Hepatocyte (in vitro differentiated cells): ENCODE measurements at regions not wholly inside any gene's neighbourhood (a gene's known extent, or its start where the extent isn't known, plus 50 kb on each side); places are given as distances from the start of the nearest gene placed in this dataset.

ENCODE experiments used
- DNase-seq: peaks from one replicate; pipeline ENCODE4 v3.0.0-alpha.2; 2016; ENCODE audit warnings: low spot score
- H2AFZ ChIP-seq: fragments of 200-600 bp; sonication (generic); 2 replicates; pipeline ENCODE4 v1.6.0; 2016; ENCODE audit warnings: antibody characterized with exemption, mild to moderate bottlenecking
- H3K27ac ChIP-seq: fragments of 200-600 bp; sonication (generic); 2 replicates; pipeline ENCODE4 v1.5.1; 2016; ENCODE audit warnings: mild to moderate bottlenecking
- H3K27me3 ChIP-seq: fragments of 200-600 bp; sonication (generic); 2 replicates; pipeline ENCODE4 v1.6.1; 2016
- H3K36me3 ChIP-seq: fragments of 200-600 bp; sonication (generic); replicated peaks from 2 replicates; pipeline ENCODE4 v1.5.1; 2016; ENCODE audit warnings: low read depth; ENCODE audit not compliant: insufficient read depth
- H3K4me1 ChIP-seq: fragments of 200-600 bp; sonication (generic); 2 replicates; pipeline ENCODE4 v1.5.1; 2016; ENCODE audit warnings: mild to moderate bottlenecking, moderate library complexity; ENCODE audit not compliant: insufficient read depth
- H3K4me2 ChIP-seq: fragments of 200-600 bp; sonication (generic); 2 replicates; pipeline ENCODE4 v1.6.0; 2016
- H3K4me3 ChIP-seq: fragments of 200-600 bp; sonication (generic); 2 replicates; pipeline ENCODE4 v1.5.1; 2016; ENCODE audit warnings: mild to moderate bottlenecking
- H3K79me2 ChIP-seq: fragments of 200-600 bp; sonication (generic); 2 replicates; pipeline ENCODE4 v1.6.0; 2017; ENCODE audit warnings: mild to moderate bottlenecking
- H3K9me2 ChIP-seq: fragments of 200-600 bp; sonication (generic); replicated peaks from 2 replicates; pipeline ENCODE4 v1.6.0; 2017; ENCODE audit warnings: mild to moderate bottlenecking; ENCODE audit not compliant: insufficient read depth
- H3K9me3 ChIP-seq: fragments of 200-600 bp; sonication (generic); 2 replicates; pipeline ENCODE4 v1.5.1; 2016; ENCODE audit warnings: low read depth, mild to moderate bottlenecking
- H4K20me1 ChIP-seq: fragments of 200-600 bp; sonication (generic); 2 replicates; pipeline ENCODE4 v1.6.0; 2016; ENCODE audit warnings: mild to moderate bottlenecking; ENCODE audit not compliant: insufficient read depth, poor library complexity, severe bottlenecking
- EZH2 ChIP-seq: fragments of 200-600 bp; sonication (generic); IDR thresholded peaks from 2 replicates; pipeline ENCODE4 v1.6.1; 2016; ENCODE audit warnings: antibody characterized with exemption, mild to moderate bottlenecking, borderline replicate concordance
- EZH2phosphoT487 ChIP-seq: fragments of 200-600 bp; sonication (generic); IDR thresholded peaks from one replicate; pipeline ENCODE4 v1.6.1; 2018; ENCODE audit warnings: antibody characterized with exemption, mild to moderate bottlenecking, low read depth, moderate library complexity; ENCODE audit not compliant: unreplicated experiment, severe bottlenecking
- WGBS: methylation state at CpG from one replicate; pipeline ENCODE4 v1.1.6; 2016; ENCODE audit warnings: low lambda C conversion rate; ENCODE audit errors: missing lambda C conversion rate; 5-methylcytosine and 5-hydroxymethylcytosine counted together
- TF ChIP-seq, protein P1 (sequence below): fragments of 200-600 bp; sonication (generic); IDR thresholded peaks from 2 replicates; pipeline ENCODE4 v1.5.1; 2016; ENCODE audit warnings: antibody characterized with exemption, mild to moderate bottlenecking; ENCODE audit not compliant: poor library complexity

- H3K9me2 ChIP-seq: no peaks in the 10 kb centered on the region
- no peak for TF ChIP-seq EZH2phosphoT487
- TF ChIP-seq, protein P1, sequence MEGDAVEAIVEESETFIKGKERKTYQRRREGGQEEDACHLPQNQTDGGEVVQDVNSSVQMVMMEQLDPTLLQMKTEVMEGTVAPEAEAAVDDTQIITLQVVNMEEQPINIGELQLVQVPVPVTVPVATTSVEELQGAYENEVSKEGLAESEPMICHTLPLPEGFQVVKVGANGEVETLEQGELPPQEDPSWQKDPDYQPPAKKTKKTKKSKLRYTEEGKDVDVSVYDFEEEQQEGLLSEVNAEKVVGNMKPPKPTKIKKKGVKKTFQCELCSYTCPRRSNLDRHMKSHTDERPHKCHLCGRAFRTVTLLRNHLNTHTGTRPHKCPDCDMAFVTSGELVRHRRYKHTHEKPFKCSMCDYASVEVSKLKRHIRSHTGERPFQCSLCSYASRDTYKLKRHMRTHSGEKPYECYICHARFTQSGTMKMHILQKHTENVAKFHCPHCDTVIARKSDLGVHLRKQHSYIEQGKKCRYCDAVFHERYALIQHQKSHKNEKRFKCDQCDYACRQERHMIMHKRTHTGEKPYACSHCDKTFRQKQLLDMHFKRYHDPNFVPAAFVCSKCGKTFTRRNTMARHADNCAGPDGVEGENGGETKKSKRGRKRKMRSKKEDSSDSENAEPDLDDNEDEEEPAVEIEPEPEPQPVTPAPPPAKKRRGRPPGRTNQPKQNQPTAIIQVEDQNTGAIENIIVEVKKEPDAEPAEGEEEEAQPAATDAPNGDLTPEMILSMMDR: no peak
- no peak for TF ChIP-seq EZH2
- no peaks in the 10 kb centered on the region for H3K27me3 ChIP-seq
- no peak overlapping the region for H3K27ac ChIP-seq
- H3K4me2 ChIP-seq: no peak overlapping the region
- no peaks in the 10 kb centered on the region for H3K9me3 ChIP-seq
- no peaks in the 10 kb centered on the region for H4K20me1 ChIP-seq
- no peak overlapping the region for H3K4me3 ChIP-seq
- H3K36me3 ChIP-seq: no peaks in the 10 kb centered on the region
- no peaks in the 10 kb centered on the region for H3K4me1 ChIP-seq
- H3K79me2 ChIP-seq: no peaks in the 10 kb centered on the region
- no peak overlapping the region for H2AFZ ChIP-seq
- WGBS: 76% methylated on average over 18 of the region's 18 CpGs
- no peak for DNase-seq
Measured at GRCh38 chr12:128059621-128060370, 207.2 kb upstream of the TMEM132C start.

DNA sequence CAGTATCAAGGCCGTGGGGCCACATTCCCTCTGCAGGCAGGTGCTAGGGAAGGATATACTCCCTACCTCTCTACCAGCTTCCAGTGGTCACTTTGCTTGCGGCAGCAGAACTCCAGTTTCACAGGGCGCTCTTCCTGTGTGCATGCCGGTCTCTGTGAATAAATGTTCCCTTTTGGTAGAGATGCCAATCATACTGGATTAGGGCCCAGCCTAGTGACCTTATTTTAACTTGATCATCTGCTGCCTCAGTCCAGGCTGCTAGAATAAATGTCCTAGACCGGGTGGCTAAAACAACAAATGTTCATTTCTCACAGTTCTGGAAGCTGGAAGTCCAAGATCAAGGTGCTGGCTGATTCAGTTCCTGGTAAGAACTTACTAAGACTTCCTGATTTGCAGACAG lies 198.8 kb upstream of the TMEM132C start:
- no peak overlapping the region for H2AFZ ChIP-seq
- H3K4me2 ChIP-seq: no peak overlapping the region
- TF ChIP-seq EZH2phosphoT487: no peak
- TF ChIP-seq, protein P1: no peak
- no peak for TF ChIP-seq EZH2
- no peaks in the 10 kb centered on the region for H4K20me1 ChIP-seq
- no peaks in the 10 kb centered on the region for H3K27me3 ChIP-seq
- H3K9me3 ChIP-seq: no peaks in the 10 kb centered on the region
- H3K4me1 ChIP-seq: no peaks in the 10 kb centered on the region
- no peak for DNase-seq
- no peak overlapping the region for H3K4me3 ChIP-seq
- no peak overlapping the region for H3K27ac ChIP-seq
- no peaks in the 10 kb centered on the region for H3K36me3 ChIP-seq
- WGBS: 86% methylated on average over 5 of the region's 5 CpGs
- H3K9me2 ChIP-seq: no peaks in the 10 kb centered on the region
- H3K79me2 ChIP-seq: no peaks in the 10 kb centered on the region

GRCh38 chr12:128069359-128069997 lies 197.5 kb upstream of the TMEM132C start:
- H3K79me2 ChIP-seq: no peaks in the 10 kb centered on the region
- H3K36me3 ChIP-seq: no peaks in the 10 kb centered on the region
- H3K9me3 ChIP-seq: no peaks in the 10 kb centered on the region
- peak; percentile 77 for DNase-seq
- no peak overlapping the region for H3K4me2 ChIP-seq
- H3K4me1 ChIP-seq: no peaks in the 10 kb centered on the region
- H3K27ac ChIP-seq: no peak overlapping the region
- no peaks in the 10 kb centered on the region for H3K27me3 ChIP-seq
- WGBS: 34% methylated on average over 12 of the region's 12 CpGs
- no peak overlapping the region for H3K4me3 ChIP-seq
- H4K20me1 ChIP-seq: no peaks in the 10 kb centered on the region
- TF ChIP-seq, protein P1: peak; percentile 78
- no peak for TF ChIP-seq EZH2
- H2AFZ ChIP-seq: no peak overlapping the region
- no peaks in the 10 kb centered on the region for H3K9me2 ChIP-seq
